Epithelial cell of proximal tubule (primary cell): ENCODE measurements at regions not wholly inside any gene's neighbourhood (a gene's known extent, or its start where the extent isn't known, plus 50 kb on each side); places are given as distances from the start of the nearest gene placed in this dataset.
"Not testable (repeated sequence)": the region's sequence is repeated elsewhere in the genome, so short reads cannot be mapped to it uniquely, and the experiment has no call there.

ENCODE experiments used
- DNase-seq: peaks from one replicate; pipeline ENCODE4 v3.0.0-alpha.2; 2011; ENCODE audit warnings: low read depth
- H3K4me3 ChIP-seq: 2 replicates; pipeline ENCODE4 v1.5.1; 2011; ENCODE audit warnings: low read depth, mild to moderate bottlenecking, low read length
- TF ChIP-seq, protein P1 (sequence below): conservative IDR thresholded peaks from 2 replicates; pipeline ENCODE4 v1.5.1; 2012; ENCODE audit warnings: low read depth, mild to moderate bottlenecking, low read length

- H3K4me3 ChIP-seq: no peak overlapping the region
- no peak for DNase-seq
- TF ChIP-seq, protein P1, sequence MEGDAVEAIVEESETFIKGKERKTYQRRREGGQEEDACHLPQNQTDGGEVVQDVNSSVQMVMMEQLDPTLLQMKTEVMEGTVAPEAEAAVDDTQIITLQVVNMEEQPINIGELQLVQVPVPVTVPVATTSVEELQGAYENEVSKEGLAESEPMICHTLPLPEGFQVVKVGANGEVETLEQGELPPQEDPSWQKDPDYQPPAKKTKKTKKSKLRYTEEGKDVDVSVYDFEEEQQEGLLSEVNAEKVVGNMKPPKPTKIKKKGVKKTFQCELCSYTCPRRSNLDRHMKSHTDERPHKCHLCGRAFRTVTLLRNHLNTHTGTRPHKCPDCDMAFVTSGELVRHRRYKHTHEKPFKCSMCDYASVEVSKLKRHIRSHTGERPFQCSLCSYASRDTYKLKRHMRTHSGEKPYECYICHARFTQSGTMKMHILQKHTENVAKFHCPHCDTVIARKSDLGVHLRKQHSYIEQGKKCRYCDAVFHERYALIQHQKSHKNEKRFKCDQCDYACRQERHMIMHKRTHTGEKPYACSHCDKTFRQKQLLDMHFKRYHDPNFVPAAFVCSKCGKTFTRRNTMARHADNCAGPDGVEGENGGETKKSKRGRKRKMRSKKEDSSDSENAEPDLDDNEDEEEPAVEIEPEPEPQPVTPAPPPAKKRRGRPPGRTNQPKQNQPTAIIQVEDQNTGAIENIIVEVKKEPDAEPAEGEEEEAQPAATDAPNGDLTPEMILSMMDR: no peak
Measured at GRCh38 chr10:81575036-81575435, 300.0 kb upstream of the NRG3 start.

DNA sequence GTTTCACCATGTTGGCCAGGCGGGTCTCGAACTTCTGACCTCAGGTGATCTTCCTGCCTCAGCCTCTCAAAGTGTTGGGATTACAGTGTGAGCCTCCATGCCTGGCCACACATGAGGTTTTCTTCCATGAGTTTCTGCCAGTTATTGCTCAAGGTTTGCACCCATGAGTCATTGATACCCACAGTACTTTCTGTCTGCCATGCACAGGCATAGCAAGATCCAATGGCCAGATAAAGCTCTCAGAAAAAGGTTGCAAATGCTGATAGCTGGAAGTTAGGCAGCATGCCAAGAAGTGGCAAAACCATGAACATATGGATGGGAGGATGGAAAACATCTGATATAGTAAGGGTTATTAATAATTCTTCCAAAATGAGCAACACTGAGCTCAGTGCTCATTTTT lies 298.7 kb upstream of the NRG3 start:
- TF ChIP-seq, protein P1: no peak
- DNase-seq: peak; percentile 13
- H3K4me3 ChIP-seq: no peak overlapping the region

DNA sequence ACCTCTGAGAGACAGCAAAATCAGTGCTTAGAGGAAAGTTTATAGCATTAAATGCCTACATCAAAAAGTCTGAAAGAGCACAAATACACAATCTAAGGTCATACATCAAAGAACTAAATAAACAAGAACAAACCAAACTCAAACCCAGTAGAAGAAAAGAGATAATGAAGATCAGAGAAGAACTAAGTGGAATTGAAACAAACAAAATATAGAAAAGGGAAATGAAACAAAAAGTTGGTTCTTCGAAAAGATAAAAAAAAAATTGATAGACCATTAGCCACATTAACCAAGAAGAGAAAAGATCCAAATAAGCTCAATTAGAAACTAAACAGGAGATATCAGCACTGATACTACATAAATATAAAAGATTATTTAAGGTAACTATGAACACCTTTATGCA lies 280.0 kb upstream of the NRG3 start:
- DNase-seq: no peak
- TF ChIP-seq, protein P1: no peak

DNA sequence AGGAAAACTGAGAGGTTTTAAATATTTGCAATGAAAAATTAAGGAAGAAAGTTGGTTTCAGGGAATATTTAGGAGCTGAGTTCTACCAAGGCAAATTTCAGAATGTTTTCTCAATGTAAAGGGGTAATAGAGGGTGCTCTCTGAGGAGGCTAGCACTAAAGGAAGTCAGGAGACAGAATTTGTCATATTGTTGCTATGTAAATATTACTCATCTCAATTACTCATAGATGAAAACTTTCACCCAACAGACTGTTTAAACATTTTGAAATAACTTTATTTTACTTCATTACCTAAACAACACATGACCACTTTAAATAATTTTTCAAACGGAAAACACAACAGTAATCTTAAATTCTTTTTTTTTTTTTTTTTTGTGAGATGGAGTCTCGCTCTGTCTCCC lies 274.8 kb upstream of the NRG3 start:
- H3K4me3 ChIP-seq: no peak overlapping the region
- TF ChIP-seq, protein P1: no peak
- DNase-seq: peak; percentile 52

More for the DNA sequence above, 280.0 kb upstream of the NRG3 start:
- no peak overlapping the region for H3K4me3 ChIP-seq

- TF ChIP-seq, protein P1: no peak
- no peak for DNase-seq
- no peak overlapping the region for H3K4me3 ChIP-seq
Measured at GRCh38 chr10:81603106-81603620, 271.8 kb upstream of the NRG3 start.

DNA sequence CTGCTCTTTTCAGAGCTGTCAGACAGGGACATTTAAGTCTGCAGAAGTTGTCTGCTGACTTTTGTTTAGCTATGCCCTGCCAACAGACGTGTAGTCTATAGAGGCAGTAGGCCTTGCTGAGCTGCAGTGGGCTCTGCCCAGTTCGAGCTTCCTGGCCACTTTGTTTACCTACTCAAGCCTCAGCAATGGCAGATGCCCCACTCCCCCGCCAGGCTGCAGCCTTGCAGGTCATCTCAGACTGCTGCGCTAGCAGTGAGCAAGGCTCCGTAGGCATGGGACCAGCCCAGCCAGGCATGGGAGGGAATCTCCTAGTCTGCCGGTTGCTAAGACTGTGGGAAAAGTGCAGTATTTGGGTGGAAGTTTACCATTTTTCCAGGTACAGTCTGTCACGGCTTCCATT lies 230.5 kb upstream of the NRG3 start:
- DNase-seq, H3K4me3 ChIP-seq: not testable (repeated sequence)

GRCh38 chr10:81655986-81656385 lies 219.0 kb upstream of the NRG3 start:
- TF ChIP-seq, protein P1: no peak
- no peak overlapping the region for H3K4me3 ChIP-seq

More at GRCh38 chr10:81655986-81656385, 219.0 kb upstream of the NRG3 start:
- DNase-seq: no peak
